Esophagus muscularis mucosa (tissue), 4 donors: ENCODE measurements at regions not wholly inside any gene's neighbourhood (a gene's known extent, or its start where the extent isn't known, plus 50 kb on each side); places are given as distances from the start of the nearest gene placed in this dataset.

Source experiments
- DNase-seq: peaks from one replicate; pipeline ENCODE4 v3.0.0-alpha.2; 2017; ENCODE audit errors: extremely low spot score
- H3K27ac ChIP-seq, 4 donors: fragments of 200-600 bp; sonication (generic); replicated peaks in 1 of 4; 1 replicate in 3 of 4; 2 replicates in 1 of 4; pipeline ENCODE4 v1.5.1; 2016 to 2019; ENCODE audit warnings: mild to moderate bottlenecking in 1 of 4
- H3K27me3 ChIP-seq, 4 donors: fragments of 200-600 bp; sonication (generic); one replicate each; pipeline versions ENCODE4 v1.5.1 to v1.6.0; 2016 to 2019
- H3K36me3 ChIP-seq, 4 donors: fragments of 200-600 bp; sonication (generic); one replicate each; pipeline ENCODE4 v1.5.1; 2016 to 2019
- H3K4me1 ChIP-seq, 4 donors: fragments of 200-600 bp; sonication (generic); one replicate each; pipeline ENCODE4 v1.5.1; 2016 to 2019
- H3K4me3 ChIP-seq, 4 donors: fragments of 200-600 bp; sonication (generic); 1 replicate in 2 of 4; 2 replicates in 2 of 4; pipeline ENCODE4 v1.5.1; 2016 to 2019; ENCODE audit warnings: mild to moderate bottlenecking in 4 of 4, moderate library complexity in 1 of 4
- H3K9me3 ChIP-seq, 4 donors: fragments of 200-600 bp; sonication (generic); 1 replicate in 3 of 4; 2 replicates in 1 of 4; pipeline ENCODE4 v1.5.1; 2016 to 2019
- EP300 ChIP-seq: sonication (generic); formaldehyde crosslinking; IDR thresholded peaks from one replicate; pipeline ENCODE4 v1.6.1; 2017; ENCODE audit warnings: antibody characterized with exemption
- POLR2A ChIP-seq: fragments of 450-650 bp; IDR thresholded peaks from one replicate; pipeline ENCODE4 v1.6.1; 2017; ENCODE audit warnings: antibody characterized with exemption, moderate library complexity, mild to moderate bottlenecking, low read depth
- POLR2AphosphoS5 ChIP-seq, 2 donors: sonication (generic); formaldehyde crosslinking; IDR thresholded peaks; one replicate each; pipeline ENCODE4 v1.6.1; 2017; ENCODE audit warnings: antibody characterized with exemption in 2 of 2
- WGBS: methylation state at CpG from one replicate; pipeline ENCODE4 v1.1.5; 2018; 5-methylcytosine and 5-hydroxymethylcytosine counted together
- intact Hi-C: fragments of 100-400 bp; cut with DNase I; formaldehyde crosslinking; loops from one replicate; pipeline ENCODE4 v1.15.1; 2023
- TF ChIP-seq, protein P1 (sequence below), 3 experiments: fragments of 200-600 bp in 2 of 3; fragments of 450-650 bp in 1 of 3; sonication (generic) in 2 of 3; IDR thresholded peaks; one replicate each; pipeline ENCODE4 v1.5.1; 2017 to 2019; ENCODE audit warnings: antibody characterized with exemption in 3 of 3, mild to moderate bottlenecking in 2 of 3, moderate library complexity in 1 of 3

DNA sequence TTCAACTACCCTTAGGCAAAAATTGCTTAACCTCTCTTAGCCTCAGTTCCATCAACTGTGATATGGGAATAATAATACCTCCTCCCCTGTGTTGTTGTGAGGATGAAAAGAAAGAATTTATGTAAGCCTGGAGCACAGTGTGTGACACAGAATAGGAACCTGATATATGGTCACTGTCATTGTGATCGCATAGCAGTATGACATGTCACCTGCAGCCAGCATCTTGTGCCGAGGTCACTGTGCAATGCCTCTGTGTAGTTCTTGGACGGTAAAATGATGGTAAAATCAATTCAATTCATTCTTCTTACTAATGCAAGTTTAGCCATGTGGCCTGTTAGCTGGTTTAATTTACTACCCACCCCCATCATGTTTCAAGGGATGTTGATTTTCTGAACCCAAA lies 54.6 kb upstream of the GPR158 start:
- H3K27ac ChIP-seq = no peak overlapping the region
- H3K4me3 ChIP-seq = no peak overlapping the region
- H3K9me3 ChIP-seq = no peaks in the 10 kb centered on the region
- H3K4me1 ChIP-seq = no peaks in the 10 kb centered on the region
- intact Hi-C loops = no loop called here
- H3K27me3 ChIP-seq = peaks cover 0 to 27% (median 0%) of the 10 kb centered on the region in 4 donors
- 89% methylated on average over 3 of the region's 3 CpGs for WGBS
- no peaks in the 10 kb centered on the region for H3K36me3 ChIP-seq
- no peak for DNase-seq
- no peak for TF ChIP-seq EP300
- no peak for TF ChIP-seq POLR2AphosphoS5 (IDR thresholded peaks at IDR 0.05)
- no peak for TF ChIP-seq POLR2A
- TF ChIP-seq, protein P1, sequence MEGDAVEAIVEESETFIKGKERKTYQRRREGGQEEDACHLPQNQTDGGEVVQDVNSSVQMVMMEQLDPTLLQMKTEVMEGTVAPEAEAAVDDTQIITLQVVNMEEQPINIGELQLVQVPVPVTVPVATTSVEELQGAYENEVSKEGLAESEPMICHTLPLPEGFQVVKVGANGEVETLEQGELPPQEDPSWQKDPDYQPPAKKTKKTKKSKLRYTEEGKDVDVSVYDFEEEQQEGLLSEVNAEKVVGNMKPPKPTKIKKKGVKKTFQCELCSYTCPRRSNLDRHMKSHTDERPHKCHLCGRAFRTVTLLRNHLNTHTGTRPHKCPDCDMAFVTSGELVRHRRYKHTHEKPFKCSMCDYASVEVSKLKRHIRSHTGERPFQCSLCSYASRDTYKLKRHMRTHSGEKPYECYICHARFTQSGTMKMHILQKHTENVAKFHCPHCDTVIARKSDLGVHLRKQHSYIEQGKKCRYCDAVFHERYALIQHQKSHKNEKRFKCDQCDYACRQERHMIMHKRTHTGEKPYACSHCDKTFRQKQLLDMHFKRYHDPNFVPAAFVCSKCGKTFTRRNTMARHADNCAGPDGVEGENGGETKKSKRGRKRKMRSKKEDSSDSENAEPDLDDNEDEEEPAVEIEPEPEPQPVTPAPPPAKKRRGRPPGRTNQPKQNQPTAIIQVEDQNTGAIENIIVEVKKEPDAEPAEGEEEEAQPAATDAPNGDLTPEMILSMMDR (IDR thresholded peaks at IDR 0.05) = no peak
